ENCODE measurements at regions not wholly inside any gene's neighbourhood (a gene's known extent, or its start where the extent isn't known, plus 50 kb on each side); places are given as distances from the start of the nearest gene placed in this dataset.

GRCh38 chr2:118728984-118729383 is 118.5 kb downstream of the EN1 start:
- no peak for TF ChIP-seq EZH2 (IDR thresholded peaks at IDR 0.05; ENCODE audit: insufficient read depth, low read length)
- TF ChIP-seq, protein P1, sequence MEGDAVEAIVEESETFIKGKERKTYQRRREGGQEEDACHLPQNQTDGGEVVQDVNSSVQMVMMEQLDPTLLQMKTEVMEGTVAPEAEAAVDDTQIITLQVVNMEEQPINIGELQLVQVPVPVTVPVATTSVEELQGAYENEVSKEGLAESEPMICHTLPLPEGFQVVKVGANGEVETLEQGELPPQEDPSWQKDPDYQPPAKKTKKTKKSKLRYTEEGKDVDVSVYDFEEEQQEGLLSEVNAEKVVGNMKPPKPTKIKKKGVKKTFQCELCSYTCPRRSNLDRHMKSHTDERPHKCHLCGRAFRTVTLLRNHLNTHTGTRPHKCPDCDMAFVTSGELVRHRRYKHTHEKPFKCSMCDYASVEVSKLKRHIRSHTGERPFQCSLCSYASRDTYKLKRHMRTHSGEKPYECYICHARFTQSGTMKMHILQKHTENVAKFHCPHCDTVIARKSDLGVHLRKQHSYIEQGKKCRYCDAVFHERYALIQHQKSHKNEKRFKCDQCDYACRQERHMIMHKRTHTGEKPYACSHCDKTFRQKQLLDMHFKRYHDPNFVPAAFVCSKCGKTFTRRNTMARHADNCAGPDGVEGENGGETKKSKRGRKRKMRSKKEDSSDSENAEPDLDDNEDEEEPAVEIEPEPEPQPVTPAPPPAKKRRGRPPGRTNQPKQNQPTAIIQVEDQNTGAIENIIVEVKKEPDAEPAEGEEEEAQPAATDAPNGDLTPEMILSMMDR (IDR thresholded peaks at IDR 0.05; ENCODE audit: insufficient read depth, low read depth, low read length): no peak
